Activated T-cell treated with anti-CD3 and anti-CD28 coated beads, Interleukin-2, amount 50 U/mL, for 24 hours (primary cell): ENCODE measurements at regions not wholly inside any gene's neighbourhood (a gene's known extent, or its start where the extent isn't known, plus 50 kb on each side); places are given as distances from the start of the nearest gene placed in this dataset.

Experiments
- DNase-seq: peaks from one replicate; pipeline ENCODE4 v3.0.0-alpha.2; 2020
- H3K27ac Mint-ChIP-seq: 2 replicates; pipeline ENCODE4 v1.8.0; 2020; ENCODE audit warnings: mild to moderate bottlenecking, mixed read lengths
- H3K27me3 Mint-ChIP-seq: 2 replicates; pipeline ENCODE4 v1.8.0; 2020; ENCODE audit warnings: mixed read lengths
- H3K36me3 Mint-ChIP-seq: 2 replicates; pipeline ENCODE4 v1.8.0; 2020; ENCODE audit warnings: low read depth, mixed read lengths
- H3K4me1 Mint-ChIP-seq: 2 replicates; pipeline ENCODE4 v1.8.0; 2020; ENCODE audit warnings: low read depth, mixed read lengths
- H3K4me3 Mint-ChIP-seq: 2 replicates; pipeline ENCODE4 v1.8.0; 2020; ENCODE audit warnings: mild to moderate bottlenecking, moderate library complexity, mixed read lengths
- H3K9me3 Mint-ChIP-seq: 2 replicates; pipeline ENCODE4 v1.8.0; 2020; ENCODE audit warnings: mixed read lengths

DNA sequence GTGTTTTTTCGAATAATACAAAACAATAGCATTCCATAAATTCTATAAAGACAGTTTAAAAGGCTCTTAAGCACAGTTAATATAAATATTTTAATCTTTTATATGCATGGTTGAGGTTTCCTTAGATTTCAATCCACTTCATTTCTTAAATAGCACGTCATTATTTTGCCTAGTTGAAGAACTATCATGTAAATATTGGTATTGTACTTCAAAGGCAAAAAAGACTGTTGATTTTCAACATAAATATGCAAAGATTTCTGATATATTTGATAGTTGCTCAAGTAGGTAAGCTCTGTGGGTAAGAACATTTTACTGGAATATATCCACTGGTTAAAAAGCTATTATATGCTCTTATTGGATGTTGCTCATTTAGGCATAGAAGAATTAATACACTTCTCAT lies 458.6 kb downstream of the NR2F1-AS1 start:
- H3K4me1 Mint-ChIP-seq: no peaks in the 10 kb centered on the region
- H3K9me3 Mint-ChIP-seq: no peaks in the 10 kb centered on the region
- H3K27ac Mint-ChIP-seq: no peak overlapping the region
- H3K36me3 Mint-ChIP-seq: no peaks in the 10 kb centered on the region
- DNase-seq: no peak
- H3K27me3 Mint-ChIP-seq: no peaks in the 10 kb centered on the region
- H3K4me3 Mint-ChIP-seq: no peak overlapping the region

DNA sequence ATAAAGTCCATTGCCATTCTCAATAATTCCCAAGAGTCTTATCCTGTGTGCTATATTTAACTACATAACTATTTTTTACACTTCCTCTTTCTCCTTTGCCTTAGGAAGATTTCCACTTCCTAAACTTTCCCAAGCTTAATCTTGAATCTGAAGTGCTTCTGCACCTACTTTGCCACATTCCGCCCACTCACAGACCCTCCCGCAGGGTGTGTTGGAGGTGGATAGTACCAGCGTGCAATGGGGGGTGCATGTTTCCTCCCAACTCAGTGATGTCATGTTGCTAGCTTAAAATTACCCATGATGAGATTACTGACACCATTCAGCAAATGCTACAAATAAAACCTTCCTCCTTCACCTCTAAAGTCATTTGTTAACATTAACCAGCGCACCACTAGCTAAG lies 460.2 kb downstream of the NR2F1-AS1 start:
- Mint-ChIP-seq H3K27ac (no peak overlapping the region), H3K36me3 (no peaks in the 10 kb centered on the region), H3K27me3 (no peaks in the 10 kb centered on the region), H3K4me3 (no peak overlapping the region), H3K4me1 (no peaks in the 10 kb centered on the region), H3K9me3 (no peaks in the 10 kb centered on the region)
- no peak for DNase-seq

GRCh38 chr5:93120051-93120450 lies 461.0 kb downstream of the NR2F1-AS1 start:
- DNase-seq: no peak
- H3K27me3 Mint-ChIP-seq: no peaks in the 10 kb centered on the region
- H3K36me3 Mint-ChIP-seq: no peaks in the 10 kb centered on the region
- no peaks in the 10 kb centered on the region for H3K9me3 Mint-ChIP-seq
- no peak overlapping the region for H3K27ac Mint-ChIP-seq
- no peaks in the 10 kb centered on the region for H3K4me1 Mint-ChIP-seq
- no peak overlapping the region for H3K4me3 Mint-ChIP-seq

DNA sequence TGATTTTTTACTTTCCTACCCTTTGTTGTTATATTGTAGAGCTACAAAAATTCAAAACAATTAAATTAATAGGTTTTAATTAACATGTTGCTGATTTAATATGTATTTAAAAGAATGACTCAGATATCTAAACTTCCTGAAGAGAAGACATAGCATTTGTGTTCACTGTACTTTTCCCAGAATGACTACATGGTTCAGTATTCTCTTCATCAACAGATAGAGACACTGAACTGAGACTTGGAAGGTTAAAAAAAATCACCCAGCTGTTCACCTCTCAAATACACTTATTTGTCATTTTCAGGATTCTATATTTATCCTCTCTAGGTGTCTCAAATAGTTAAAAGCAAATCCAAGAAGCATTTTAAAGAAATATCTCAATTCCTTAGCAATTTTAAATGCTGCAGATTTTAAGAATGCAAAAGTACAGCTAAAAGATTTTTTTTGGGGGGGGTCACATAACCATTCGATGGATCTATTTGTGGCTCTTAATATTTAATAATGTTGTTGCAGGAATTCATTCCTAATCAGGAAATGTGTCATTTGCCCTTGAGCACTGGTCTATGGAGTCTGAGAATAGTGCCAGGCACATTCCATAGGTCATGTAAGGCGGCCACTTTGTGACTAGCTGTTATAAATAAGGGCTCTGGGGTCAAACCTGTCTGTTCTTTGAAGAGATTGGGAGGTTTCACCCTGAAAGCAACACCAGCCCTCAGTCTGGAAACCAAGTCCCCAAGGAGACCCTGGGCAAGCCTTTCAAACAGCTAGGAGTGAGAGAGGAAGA lies 463.1 kb downstream of the NR2F1-AS1 start:
- H3K27me3 Mint-ChIP-seq: no peaks in the 10 kb centered on the region
- no peaks in the 10 kb centered on the region for H3K36me3 Mint-ChIP-seq
- no peaks in the 10 kb centered on the region for H3K9me3 Mint-ChIP-seq
- H3K4me1 Mint-ChIP-seq: no peaks in the 10 kb centered on the region
- H3K4me3 Mint-ChIP-seq: no peak overlapping the region
- no peak for DNase-seq
- no peak overlapping the region for H3K27ac Mint-ChIP-seq

DNA sequence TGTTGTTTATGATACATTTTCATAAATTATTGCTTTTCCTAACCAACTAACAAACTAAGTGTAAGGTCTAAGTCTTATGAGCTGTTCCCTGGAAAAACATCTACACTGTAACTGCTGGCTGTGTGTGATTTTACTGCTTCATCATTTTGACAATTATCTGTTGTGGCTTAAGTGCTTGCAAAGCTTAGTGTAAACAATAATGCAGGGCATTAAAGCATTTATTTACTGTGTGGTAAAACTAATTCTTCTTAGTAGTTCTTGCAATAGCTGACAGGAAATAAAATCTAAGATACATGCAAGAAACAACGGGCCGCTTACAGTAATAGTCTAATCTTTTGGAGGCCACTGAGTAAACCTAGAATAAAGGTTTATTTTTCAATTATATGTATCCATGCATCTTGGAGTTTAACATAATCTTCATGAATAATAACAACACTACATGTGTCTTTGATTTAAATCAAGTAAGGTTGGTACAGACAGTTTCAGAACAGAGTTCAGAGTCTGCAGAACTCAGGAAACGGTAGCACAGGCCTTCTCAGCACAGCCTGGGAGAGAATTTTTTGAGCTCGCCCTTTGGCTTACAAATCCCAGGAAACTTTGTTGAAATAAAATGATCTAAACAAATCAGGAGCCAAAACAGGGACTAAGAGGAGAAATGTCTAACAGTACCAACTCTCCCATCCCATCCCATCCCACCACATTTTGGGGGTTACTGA lies 473.1 kb downstream of the NR2F1-AS1 start:
- Mint-ChIP-seq H3K4me3 (no peak overlapping the region), H3K9me3 (no peaks in the 10 kb centered on the region), H3K27ac (no peak overlapping the region), H3K36me3 (no peaks in the 10 kb centered on the region), H3K27me3 (no peaks in the 10 kb centered on the region), H3K4me1 (no peaks in the 10 kb centered on the region)
- DNase-seq: no peak

GRCh38 chr5:93107141-93107540 lies 473.9 kb downstream of the NR2F1-AS1 start:
- H3K9me3 Mint-ChIP-seq: no peaks in the 10 kb centered on the region
- H3K4me1 Mint-ChIP-seq: no peaks in the 10 kb centered on the region
- H3K4me3 Mint-ChIP-seq: no peak overlapping the region
- DNase-seq: no peak
- H3K27ac Mint-ChIP-seq: no peak overlapping the region
- no peaks in the 10 kb centered on the region for H3K27me3 Mint-ChIP-seq
- no peaks in the 10 kb centered on the region for H3K36me3 Mint-ChIP-seq

- Mint-ChIP-seq H3K9me3 (no peaks in the 10 kb centered on the region), H3K27me3 (no peaks in the 10 kb centered on the region), H3K4me3 (no peak overlapping the region), H3K4me1 (no peaks in the 10 kb centered on the region), H3K27ac (no peak overlapping the region), H3K36me3 (no peaks in the 10 kb centered on the region)
- no peak for DNase-seq
Measured at GRCh38 chr5:93101661-93102060, 479.4 kb downstream of the NR2F1-AS1 start.

DNA sequence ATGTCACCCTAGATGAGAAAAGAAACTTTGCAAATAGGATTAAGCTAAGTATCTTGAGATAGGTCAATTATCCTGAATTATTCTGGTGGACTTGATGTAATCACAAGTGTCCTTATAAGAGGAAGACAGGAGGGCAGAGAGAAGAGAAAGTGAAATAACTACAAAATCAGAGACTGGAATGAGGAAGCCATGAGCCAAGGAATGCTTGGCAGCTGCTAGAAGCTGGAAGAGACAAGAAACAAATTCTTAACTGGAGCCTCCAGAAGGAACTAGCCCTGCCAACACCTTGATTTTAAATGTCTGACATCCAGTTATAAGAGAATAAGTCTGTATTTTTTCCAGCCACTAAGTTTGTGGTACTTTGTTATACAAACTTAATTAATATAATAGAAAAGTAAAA lies 480.0 kb downstream of the NR2F1-AS1 start:
- no peak overlapping the region for H3K4me3 Mint-ChIP-seq
- no peaks in the 10 kb centered on the region for H3K27me3 Mint-ChIP-seq
- no peaks in the 10 kb centered on the region for H3K4me1 Mint-ChIP-seq

GRCh38 chr5:93100428-93100827 lies 480.6 kb downstream of the NR2F1-AS1 start:
- H3K27me3 Mint-ChIP-seq: no peaks in the 10 kb centered on the region
- H3K36me3 Mint-ChIP-seq: no peaks in the 10 kb centered on the region
- H3K4me3 Mint-ChIP-seq: no peak overlapping the region
- H3K4me1 Mint-ChIP-seq: no peaks in the 10 kb centered on the region
- no peak overlapping the region for H3K27ac Mint-ChIP-seq
- H3K9me3 Mint-ChIP-seq: peaks cover 2% of the 10 kb centered on the region
- DNase-seq: no peak

More for the DNA sequence above, 480.0 kb downstream of the NR2F1-AS1 start:
- Mint-ChIP-seq H3K36me3 (no peaks in the 10 kb centered on the region), H3K27ac (no peak overlapping the region), H3K9me3 (peaks cover 2% of the 10 kb centered on the region)
- DNase-seq: no peak

GRCh38 chr5:93099902-93100347 lies 481.1 kb downstream of the NR2F1-AS1 start:
- no peak for DNase-seq
- H3K4me1 Mint-ChIP-seq: no peaks in the 10 kb centered on the region

GRCh38 chr5:93096561-93096960 lies 484.5 kb downstream of the NR2F1-AS1 start:
- Mint-ChIP-seq H3K36me3 (no peaks in the 10 kb centered on the region), H3K27me3 (no peaks in the 10 kb centered on the region), H3K4me3 (no peak overlapping the region), H3K9me3 (peaks cover 2% of the 10 kb centered on the region), H3K4me1 (no peaks in the 10 kb centered on the region), H3K27ac (no peak overlapping the region)
- DNase-seq: no peak

More at GRCh38 chr5:93099902-93100347, 481.1 kb downstream of the NR2F1-AS1 start:
- no peaks in the 10 kb centered on the region for H3K27me3 Mint-ChIP-seq
- H3K36me3 Mint-ChIP-seq: no peaks in the 10 kb centered on the region
- H3K9me3 Mint-ChIP-seq: peaks cover 2% of the 10 kb centered on the region
- no peak overlapping the region for H3K4me3 Mint-ChIP-seq
- no peak overlapping the region for H3K27ac Mint-ChIP-seq

DNA sequence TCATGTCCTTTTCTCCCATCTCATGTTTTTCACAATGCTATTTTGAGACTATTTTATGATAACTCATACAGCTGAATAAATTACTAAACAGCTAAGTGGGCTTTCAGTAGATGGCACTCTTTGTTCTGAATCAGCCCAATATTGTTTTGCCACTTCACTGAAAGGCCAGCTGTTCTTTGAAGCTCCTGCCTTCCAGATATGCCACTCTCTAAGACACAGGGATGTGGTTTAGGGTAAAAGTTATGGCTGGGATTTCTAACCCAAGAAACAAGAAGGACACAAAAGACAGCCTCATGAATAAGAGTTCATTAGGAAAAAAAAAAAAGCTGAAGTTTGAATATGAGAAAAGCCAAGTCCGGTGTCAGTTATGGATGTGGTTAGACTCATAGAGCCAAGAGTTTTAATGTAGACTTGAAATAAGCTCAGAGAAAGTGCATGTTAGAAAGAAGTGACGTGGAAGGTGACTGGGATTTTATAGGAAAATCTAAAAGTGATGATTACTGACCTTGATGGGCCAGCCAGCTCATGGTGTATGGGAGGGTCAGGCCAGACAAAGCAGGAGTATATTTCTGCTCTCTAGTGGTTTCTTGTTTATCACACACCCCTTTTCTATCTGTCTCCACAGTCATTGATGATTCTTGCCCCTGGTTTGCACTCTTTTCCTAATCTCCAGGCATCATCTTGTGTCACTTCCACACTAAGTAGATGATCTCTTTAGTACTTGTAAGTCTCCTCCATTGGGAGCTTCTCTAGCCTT lies 488.5 kb downstream of the NR2F1-AS1 start:
- no peaks in the 10 kb centered on the region for H3K27me3 Mint-ChIP-seq
- no peak for DNase-seq
- no peak overlapping the region for H3K4me3 Mint-ChIP-seq
- H3K27ac Mint-ChIP-seq: no peak overlapping the region
- H3K36me3 Mint-ChIP-seq: no peaks in the 10 kb centered on the region
- H3K9me3 Mint-ChIP-seq: peaks cover 2% of the 10 kb centered on the region
- no peaks in the 10 kb centered on the region for H3K4me1 Mint-ChIP-seq

DNA sequence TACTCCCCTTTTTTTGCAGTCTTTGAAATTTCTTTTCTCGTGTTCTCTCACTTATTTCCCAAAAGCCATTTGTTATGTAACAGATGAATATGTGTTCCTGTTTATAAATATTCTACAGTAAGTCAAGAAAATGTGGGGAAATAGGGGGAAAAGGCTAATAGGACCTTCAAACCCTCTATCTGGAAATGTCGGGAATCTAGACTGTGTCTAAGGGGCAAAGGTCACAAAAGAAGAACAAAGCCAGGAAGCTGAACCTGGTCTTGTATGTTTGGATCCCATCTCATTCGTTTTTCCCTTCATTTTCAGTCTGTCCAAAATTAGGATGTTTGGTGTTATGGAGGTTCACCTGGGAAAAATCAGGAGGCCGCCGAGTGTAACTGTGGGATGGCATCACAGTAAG lies 490.3 kb downstream of the NR2F1-AS1 start:
- no peaks in the 10 kb centered on the region for H3K9me3 Mint-ChIP-seq
- no peaks in the 10 kb centered on the region for H3K36me3 Mint-ChIP-seq
- DNase-seq: no peak
- H3K27me3 Mint-ChIP-seq: no peaks in the 10 kb centered on the region
- H3K27ac Mint-ChIP-seq: no peak overlapping the region
- H3K4me3 Mint-ChIP-seq: no peak overlapping the region
- no peaks in the 10 kb centered on the region for H3K4me1 Mint-ChIP-seq

DNA sequence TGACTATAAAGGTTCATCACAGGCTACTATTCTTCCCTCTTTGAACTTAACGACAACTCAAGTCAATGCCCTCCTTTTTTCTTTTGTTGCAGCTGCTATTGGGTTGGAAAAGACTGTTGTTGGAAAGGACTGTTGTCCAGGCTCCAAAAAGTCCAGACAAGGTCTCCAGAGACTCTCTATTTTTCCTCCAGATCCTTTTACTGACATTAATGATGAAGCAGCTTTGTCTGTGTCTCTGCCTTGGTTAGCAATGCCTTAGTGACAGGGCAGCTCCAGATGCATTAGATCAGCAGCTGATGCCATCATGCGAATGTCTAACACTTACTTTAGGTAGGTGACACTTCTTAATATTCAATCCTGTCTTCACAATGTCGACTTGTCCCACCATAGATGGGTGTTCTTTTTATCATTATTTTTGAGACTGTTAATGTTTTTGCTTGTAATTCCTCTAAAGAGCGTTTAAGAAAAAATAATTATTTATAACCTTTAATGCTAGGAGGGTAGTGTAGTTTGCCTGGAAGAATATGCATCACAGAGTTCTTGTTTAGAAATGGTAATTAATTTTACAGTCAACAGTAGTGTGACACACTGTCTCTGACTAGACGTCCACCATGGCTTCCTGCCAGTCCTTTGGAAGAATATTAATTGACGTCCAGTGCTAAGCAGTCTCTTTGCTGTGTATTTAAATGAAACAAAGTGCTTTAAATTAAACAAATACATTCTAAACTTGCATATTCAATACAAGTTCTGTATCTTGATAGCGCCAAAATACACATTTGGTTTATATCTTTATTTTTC lies 492.2 kb downstream of the NR2F1-AS1 start:
- no peak for DNase-seq
- no peak overlapping the region for H3K4me3 Mint-ChIP-seq
- no peaks in the 10 kb centered on the region for H3K9me3 Mint-ChIP-seq
- H3K4me1 Mint-ChIP-seq: no peaks in the 10 kb centered on the region
- H3K27ac Mint-ChIP-seq: no peak overlapping the region
- no peaks in the 10 kb centered on the region for H3K36me3 Mint-ChIP-seq
- H3K27me3 Mint-ChIP-seq: no peaks in the 10 kb centered on the region
